ENCODE measurements at regions not wholly inside any gene's neighbourhood (a gene's known extent, or its start where the extent isn't known, plus 50 kb on each side); places are given as distances from the start of the nearest gene placed in this dataset.
"Not testable (repeated sequence)": the region's sequence is repeated elsewhere in the genome, so short reads cannot be mapped to it uniquely, and the experiment has no call there.

DNA sequence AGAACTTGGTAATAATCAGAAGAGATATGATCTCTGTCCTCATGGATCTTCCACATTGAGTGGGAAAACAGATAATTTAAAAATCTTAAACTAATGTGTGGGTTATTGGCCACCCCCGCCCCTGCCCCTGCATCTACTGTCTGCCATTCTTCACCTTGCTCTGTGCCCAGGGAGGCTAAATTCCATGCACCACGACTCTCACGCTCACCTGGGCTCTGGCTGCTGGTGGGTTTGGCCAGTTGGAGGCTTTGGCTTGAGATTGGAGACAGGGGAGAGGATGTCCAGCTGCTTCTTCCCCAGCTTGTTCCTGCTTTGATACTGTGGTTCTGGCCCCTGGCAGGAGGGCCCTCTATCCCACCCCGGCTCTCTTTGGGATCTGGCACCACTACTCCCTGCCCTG, 127.9 kb downstream of the IRX5 start:
- in situ Hi-C loops (cut with HindIII; ENCODE audit: low sequenced_read_pairs) = no loop called here

DNA sequence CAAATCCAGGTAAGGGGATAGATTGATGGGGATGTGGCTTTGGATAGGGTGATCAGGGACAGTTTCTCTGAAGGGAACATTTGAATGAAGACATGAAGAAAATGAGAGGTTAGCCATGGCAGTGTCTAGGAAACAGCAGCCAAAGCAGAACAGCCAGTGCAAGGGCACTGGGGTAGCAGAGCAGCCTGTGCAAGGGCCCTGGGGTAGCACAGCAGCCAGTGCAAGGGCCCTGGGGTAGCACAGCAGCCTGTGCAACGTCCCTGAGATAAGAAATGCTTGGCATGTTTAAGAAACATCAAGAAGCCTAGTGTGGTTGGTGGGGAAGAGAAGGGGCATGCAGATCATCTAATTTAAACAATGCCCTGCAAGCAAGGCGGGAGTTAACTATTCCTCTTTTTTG, 128.5 kb downstream of the IRX5 start:
- in situ Hi-C loops (cut with HindIII; ENCODE audit: low sequenced_read_pairs) = no loop called here

DNA sequence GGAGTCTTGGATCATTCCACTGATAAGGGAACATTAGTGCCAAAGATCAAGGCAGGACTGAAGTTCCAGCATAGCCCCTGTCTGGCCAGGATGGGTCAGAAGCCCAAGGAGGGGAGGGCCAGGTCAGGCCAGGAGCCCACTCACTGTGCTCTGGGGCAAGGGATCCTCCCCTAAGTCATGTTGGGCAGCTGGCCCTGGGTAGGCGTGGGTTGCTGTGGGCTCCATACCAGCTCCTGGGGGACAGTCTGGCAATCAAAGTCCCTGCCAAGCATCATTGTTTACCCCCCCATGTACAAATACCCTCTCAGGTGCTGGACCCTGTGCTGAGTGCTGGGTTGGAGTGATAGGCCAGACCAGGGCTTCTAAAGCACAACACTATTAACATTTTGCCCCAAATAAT, 130.5 kb downstream of the IRX5 start:
- in situ Hi-C loops (cut with HindIII; ENCODE audit: low sequenced_read_pairs) = no loop called here

DNA sequence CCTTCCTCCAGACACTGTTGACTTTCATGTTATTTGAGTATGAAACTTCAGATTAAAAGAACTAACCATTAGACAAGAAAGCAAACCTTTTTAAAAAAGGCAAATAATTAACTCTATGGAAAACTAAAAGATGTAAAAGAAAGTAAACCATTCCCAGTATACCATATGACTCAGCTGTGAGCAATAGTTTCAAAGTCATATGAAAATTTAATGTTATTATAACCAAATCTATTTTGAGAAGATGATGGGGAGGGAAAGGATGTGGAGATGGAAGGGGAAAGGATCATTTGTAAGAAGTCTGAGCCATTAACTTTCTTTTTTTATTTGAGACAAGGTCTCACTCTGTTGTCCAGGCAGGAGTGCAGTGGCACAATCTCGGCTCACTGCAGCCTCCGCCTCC, 131.8 kb downstream of the IRX5 start:
- in situ Hi-C loops (cut with HindIII; ENCODE audit: low sequenced_read_pairs) = no loop called here

DNA sequence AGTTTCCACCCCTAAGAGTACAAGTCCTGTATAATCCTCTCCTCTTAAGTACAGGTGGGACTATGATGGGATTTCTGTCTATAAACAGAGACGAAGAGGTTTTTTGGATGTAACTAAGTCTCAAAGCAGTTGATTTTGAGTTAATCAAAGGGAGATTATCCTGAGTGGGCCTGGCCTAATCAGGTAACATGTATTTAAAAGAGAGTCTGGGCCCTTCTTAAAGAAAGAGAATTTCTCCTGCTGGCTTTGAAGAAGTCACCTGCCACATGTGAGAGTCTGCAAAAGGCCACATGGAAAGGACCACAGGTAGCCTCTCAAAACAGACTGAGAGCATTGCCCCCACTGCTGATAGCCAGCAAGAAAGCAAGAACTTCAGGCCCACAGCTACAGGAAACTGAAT, 142.3 kb downstream of the IRX5 start:
- in situ Hi-C loops (cut with HindIII; ENCODE audit: low sequenced_read_pairs) = no loop called here

DNA sequence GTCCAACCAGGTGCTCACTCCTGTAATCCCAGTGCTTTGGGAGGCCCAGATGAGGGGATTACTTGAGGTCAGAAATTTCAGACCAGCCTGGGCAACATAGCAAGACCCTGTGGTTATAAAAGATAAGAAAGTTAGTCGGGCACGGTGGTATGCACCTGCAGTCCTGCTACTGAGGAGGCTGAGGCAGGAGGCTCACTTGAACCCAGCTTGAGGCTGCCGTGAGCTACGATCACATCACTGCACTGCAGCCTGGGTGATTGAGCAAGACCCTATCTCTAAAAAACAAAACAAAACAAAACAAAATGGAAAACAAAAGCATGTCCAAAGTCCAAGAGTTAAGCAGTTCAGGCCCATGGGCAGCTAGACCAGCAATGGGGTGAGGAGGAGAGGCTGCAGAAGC, 143.2 kb downstream of the IRX5 start:
- in situ Hi-C loops (cut with HindIII; ENCODE audit: low sequenced_read_pairs) = no loop called here

DNA sequence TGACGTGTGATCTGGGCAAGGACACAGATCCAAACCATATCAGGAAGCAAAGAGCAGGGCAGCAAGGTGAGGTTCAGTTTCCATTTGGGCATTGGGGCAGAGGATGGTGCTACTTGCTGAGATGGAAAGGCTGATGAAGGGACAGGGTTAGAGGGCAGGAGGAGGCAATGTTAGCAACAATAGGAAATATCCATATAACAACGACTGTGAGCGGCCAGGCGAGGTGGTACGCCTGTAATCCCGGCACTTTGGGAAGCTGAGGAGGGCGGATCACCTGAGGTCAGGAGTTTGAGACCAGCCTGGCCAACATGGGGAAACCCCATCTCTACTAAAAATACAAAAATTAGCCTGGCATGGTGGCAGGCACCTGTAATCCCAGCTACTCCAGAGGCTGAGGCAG, 144.5 kb downstream of the IRX5 start:
- in situ Hi-C loops (cut with HindIII; ENCODE audit: low sequenced_read_pairs) = not testable (repeated sequence)

DNA sequence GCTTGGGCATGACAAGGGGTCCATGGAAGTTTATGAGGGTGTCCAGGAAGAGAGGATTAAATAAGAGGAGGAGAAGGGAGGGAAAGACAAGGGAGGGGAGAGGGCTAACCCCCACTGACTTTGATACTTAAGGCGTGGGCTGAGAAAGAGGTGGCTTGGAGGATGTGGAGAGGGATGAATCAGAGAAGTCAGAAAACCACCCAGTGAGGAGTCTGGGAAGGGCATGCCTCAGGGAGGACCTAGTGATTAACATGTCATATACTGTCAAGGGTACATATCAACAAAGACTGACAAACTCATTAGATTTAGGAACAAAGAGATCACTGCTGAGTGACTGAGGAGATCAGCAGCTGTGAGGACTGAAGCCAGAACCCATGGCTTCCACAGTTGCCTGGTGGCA, 145.4 kb downstream of the IRX5 start:
- in situ Hi-C loops (cut with HindIII; ENCODE audit: low sequenced_read_pairs) = no loop called here

DNA sequence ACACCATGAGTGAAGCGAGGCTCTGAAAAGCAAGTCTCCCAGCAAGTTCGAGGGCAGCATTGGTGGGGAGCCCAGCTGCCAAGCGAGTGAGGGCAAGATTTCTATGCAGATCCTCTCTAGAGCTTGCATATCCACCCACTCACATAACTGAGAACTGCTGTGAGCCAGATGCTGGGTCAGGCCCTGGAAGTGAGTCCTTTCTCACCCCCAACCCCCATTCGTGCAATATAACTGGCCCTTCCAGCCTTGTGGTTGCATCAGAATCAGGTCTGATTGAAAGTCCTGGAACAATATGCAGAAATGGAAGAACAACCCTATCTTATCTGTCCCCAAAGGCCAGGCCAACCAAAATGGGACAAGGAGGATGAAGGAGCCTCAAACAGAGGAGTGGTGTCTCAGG, 146.6 kb downstream of the IRX5 start:
- in situ Hi-C loops (cut with HindIII; ENCODE audit: low sequenced_read_pairs) = no loop called here

DNA sequence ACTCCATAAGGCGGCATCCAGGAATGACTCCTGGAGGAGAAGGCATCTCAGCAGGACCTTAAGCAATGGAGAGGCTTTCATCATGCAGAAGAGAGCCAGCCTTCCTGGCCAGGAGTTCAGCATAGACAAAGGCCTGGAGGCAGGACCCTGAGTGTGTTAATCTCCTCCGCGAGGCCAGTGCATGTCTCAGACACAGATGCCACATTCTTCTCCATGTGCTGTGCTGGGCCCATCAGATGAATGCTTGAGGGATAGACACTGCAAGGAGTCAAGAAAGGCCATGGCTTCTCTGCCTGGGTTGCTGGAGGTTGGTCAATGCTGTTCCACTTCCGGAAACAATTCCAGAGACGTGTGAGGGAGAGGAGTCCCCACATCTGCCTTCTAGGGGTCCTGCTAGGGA, 147.5 kb downstream of the IRX5 start:
- in situ Hi-C loops (cut with HindIII; ENCODE audit: low sequenced_read_pairs) = no loop called here

DNA sequence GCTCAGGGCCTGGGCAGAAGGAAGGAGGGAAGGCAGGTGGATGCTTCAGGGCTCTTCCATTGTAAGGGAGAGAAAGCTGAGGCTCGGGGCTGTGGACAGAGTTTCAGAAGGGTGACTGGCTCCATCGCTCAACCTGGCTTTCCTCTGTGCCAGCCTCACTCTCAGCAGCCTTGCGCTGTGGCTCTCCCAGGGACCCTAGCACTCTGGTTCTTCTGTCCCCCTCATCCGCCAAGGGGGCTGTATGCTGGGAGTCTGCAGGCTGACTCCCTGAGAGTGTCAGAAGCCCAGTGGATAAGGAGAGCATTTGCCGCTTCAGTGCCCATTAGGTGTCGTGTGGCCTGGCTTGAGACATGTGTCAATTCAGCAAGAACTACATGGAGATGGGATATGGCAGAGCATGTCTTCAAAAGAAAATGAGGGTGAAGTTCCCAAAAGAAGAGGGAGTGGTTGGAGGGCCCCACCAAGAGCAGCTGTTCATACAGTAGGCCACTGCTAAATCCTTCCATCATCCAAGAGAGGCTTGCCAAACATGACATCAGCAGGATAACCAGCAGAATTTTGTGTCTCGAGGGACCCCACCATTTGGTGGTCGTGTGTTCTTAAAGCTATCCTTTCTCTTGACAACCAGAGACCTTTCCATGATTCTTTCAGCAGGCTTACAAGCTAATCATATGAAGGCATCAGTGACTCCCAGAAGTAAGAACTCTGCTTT, 148.2 kb downstream of the IRX5 start:
- in situ Hi-C loops (cut with HindIII; ENCODE audit: low sequenced_read_pairs) = no loop called here

DNA sequence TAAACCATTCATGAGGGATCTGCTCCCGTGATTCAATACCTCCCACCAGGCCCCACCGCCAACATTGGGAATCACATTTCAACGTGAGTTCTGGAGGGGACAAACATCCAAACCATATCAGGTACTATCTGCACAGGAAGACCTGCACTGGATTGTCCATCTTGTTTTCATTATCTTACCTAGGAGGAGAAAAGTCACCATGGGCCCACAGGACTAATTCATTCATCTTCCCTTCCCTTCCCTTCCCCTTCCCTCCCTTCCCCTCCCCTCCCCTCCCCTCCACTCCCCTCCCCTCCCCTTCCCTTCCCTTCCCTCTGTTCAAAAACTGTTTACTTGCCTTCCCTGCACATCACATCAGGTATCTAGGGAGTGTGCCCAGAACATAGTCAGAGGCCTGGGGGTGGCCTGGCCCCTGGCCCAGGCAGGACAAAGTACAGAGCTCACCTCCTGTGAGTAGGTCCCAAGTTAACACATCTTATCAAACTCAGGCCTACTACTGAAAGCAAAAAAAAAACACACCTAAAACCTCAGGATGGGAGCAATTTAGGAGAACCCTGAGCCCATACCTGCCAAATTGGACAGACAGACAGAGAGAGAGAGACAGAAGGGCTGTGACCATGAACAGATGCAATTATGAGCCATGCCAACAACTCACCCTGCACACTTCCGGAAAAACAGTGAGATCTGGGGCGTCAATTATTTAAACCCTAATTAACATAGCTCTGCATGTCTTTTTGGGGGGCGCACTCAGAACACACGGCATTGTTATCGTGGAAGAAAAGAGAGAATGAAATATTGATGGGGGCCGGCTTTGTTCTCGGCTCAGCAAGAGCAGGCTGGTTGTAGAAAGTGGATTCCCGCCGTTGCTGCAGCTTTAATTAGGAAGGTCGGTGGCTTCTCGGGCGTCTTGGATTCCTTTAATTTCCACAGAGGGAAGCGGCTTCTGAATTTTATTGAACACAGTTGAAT, 151.2 kb downstream of the IRX5 start:
- in situ Hi-C loops (cut with HindIII; ENCODE audit: low sequenced_read_pairs) = no loop called here

DNA sequence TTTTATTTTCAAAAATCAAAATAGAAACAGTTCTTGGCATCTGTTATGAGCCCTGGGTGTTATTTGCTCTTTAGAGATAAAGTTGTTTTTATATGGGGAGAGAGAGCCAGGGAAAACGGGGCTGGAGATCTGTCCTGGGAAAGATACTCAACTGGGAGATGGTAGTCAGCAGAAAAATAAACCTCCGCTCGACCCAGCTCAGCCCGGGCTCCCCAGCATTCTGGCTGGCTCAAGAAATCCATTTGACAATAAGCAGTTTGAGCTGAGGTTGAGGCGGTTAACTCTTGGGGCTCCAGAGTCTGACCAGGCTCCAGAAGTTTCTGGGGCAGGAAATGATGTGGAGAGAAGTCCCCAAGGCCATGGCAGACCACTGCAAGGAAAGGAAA, 151.9 kb downstream of the IRX5 start:
- in situ Hi-C loops (cut with HindIII; ENCODE audit: low sequenced_read_pairs) = no loop called here

DNA sequence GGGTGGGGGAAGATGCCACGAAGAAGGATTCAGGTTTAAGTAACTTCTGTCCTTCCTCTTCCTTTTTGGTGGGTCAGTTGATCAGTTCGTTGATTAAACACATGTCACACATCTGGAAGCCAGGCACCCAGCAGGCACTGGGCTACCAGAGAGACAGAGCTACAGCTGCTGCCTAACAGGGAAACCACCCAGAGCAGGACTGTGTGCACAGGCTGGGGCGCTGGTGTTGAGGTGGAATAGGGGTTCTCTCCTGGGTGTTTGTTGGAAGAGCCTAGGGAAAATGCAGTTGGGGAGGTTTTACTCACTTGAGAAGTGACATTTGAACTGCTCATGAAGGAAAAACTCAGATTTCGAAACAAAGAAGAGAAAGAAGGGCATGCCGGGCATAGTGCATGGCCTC, 152.4 kb downstream of the IRX5 start:
- in situ Hi-C loops (cut with HindIII; ENCODE audit: low sequenced_read_pairs) = no loop called here

DNA sequence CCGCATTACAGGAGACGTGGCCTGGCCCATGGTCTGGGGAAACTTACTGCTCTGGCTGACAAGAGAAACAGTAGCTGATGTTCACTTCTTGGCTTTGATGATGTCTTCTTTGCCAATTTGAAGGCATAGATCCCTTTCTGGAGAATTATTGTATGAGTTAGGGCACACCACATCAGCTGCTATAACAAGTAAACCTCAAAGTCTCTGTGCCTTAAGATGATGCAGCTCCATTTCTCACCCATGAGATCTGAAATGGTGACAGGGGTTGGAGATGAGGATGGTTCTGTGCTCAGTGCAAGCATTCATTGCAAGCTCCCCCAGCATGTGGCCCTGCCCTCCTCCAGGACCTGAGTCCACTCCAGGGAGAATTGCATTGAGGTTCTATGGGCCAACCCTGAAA, 157.4 kb downstream of the IRX5 start:
- in situ Hi-C loops (cut with HindIII; ENCODE audit: low sequenced_read_pairs) = no loop called here

DNA sequence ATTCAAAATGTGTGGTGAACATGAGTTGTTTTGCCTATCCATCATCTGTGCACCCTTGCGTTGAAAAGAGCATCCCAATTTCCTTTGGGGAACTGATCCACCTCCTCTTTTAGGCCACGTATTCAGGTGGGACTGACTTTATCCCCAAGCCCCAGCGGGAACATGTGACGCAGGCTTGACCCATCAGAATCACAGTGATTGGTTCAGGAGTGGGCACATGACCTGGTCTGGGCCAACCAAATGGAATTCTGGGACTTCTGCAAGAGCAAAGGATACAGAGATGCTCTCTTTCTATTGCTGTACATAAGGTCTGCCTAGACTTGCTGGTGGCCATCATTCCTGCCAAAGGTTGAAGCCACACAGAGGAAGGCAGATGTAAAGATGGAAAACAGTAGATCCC, 158.9 kb downstream of the IRX5 start:
- in situ Hi-C loops (cut with HindIII; ENCODE audit: low sequenced_read_pairs) = no loop called here

DNA sequence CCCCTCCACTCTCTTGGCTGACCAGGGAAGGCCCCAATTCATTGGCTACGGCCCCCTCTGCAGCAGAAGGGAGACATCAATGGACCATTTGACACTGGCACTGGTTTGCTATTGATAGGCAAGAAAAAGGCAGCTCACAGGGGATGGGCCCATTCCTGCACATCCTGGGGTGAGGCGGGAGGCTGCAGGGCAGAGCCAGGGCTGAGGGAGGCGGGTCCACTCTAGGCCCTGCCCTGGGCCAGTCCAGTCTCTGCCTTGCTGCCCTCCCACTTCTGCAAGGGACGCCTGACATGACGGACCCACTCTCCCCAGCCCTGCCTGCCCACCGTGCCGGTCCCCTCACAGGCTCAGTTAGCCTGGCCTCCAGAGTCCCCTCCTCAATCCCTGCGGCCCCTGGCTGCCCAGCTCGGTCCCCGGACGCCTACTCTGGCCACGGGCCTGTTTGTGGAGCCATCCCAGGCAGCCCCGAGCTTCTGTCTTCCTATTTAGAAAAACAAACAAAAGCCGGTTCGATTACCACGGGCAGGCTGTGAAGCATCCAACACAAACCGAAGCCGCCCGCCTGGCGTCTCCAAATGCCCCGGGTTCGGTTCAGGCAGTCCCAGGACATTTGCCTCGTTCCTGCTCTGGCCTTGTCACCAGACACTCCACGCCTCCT, 160.7 kb downstream of the IRX5 start:
- in situ Hi-C loops (cut with HindIII; ENCODE audit: low sequenced_read_pairs) = no loop called here

DNA sequence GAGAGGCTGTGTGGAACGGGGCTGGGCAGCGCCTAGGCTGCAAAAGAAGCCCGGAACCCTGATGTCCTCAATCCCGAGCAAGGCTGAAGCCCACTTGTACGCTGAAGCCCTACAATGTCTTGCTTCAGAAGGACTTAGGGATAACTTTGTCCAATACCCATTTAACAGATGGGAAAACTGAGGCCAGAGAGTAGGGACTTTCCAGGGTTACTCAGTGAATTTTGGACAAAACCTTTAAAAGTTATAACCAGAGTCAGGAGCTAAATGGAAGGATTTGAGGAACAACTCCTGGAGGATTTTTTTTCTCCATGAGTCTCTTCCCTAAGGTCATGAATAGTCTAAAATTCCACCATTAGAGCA, 161.2 kb downstream of the IRX5 start:
- in situ Hi-C loops (cut with HindIII; ENCODE audit: low sequenced_read_pairs) = no loop called here

DNA sequence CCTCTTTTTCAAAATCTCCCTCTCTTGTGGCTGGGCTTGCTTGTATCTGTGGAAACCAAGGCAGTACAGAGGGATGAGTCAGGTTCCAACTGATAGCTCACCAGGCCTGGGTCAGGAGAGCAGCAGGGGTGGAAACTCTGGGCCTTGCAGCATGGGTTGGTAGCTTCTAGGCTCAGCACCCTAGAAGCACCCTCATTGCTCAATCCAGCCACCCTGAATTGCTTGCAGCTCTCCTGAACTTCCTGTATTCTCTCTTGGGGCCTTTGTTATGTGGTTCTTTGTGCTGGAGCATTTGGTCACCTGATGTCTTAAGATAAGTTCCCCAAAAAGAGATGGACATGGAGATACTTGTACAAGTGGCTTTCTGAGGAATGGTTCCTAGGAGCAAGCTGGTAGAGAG, 169.4 kb downstream of the IRX5 start:
- in situ Hi-C loops (cut with HindIII; ENCODE audit: low sequenced_read_pairs) = no loop called here

DNA sequence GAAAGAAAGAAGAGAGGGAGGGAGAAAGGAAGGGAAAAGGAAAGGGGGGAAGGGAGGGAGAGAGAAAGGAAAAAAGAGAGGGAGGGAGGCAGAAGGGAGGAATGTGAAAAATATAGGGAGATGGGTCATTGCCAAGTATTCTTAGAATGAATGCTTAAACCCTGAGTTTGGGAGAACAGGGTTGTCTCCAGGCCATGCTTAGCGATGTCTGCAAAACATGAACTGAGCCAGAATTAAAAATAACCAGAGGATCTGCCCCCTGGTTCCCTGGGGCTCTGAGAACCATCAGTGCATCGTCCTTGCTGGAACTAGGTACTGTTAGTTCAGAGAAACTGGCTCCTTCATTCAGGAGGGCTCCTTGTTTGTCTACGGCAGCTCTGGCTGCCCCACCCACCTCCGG, 170.4 kb downstream of the IRX5 start:
- in situ Hi-C loops (cut with HindIII; ENCODE audit: low sequenced_read_pairs) = no loop called here

DNA sequence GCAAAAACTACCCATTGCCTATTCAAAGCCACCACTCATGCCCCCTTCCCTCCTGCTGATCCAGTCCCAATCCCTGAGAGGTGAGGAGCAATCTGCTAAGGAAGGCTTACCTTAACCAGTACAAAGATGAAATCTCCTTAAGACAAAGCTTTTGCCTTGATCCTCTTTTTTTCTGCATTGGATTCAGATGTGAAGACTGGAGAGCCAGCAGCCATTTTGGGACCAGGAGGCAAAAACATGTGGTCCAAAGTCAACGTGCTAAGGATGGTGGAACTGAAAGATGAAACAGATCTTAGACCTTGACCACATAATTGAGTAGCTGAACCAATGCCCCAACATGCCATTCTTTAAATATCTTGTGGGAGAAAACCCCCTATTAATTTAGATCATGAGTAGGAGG, 171.4 kb downstream of the IRX5 start:
- in situ Hi-C loops (cut with HindIII; ENCODE audit: low sequenced_read_pairs) = no loop called here

DNA sequence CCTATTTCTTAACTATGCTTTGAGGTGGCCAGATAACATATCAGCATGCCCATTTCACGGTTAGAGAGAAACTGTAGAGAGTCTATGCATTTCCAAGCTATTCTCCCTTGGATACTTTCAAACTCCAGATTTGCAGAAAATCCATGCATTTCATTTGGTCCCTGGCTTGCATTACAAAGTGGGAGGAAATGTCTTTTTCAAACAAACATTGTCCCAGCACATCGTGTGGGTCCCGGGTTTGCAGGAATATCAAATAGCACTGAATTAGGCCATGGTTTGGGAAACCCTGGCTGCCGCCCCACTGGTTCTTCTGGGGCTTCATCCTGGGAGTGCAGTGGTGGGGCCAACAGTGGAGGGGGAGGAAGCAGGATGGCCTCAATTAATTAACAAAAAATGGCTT, 171.9 kb downstream of the IRX5 start:
- in situ Hi-C loops (cut with HindIII; ENCODE audit: low sequenced_read_pairs) = no loop called here
